HG03432 (cell line): ENCODE measurements at regions not wholly inside any gene's neighbourhood (a gene's known extent, or its start where the extent isn't known, plus 50 kb on each side); places are given as distances from the start of the nearest gene placed in this dataset.

Source experiments
- ATAC-seq: cut with Tn5 transposase; IDR thresholded peaks from one replicate; pipeline ENCODE4 v1.9.1; 2021; ENCODE audit warnings: mild to moderate bottlenecking, moderate library complexity; ENCODE audit not compliant: unreplicated experiment

DNA sequence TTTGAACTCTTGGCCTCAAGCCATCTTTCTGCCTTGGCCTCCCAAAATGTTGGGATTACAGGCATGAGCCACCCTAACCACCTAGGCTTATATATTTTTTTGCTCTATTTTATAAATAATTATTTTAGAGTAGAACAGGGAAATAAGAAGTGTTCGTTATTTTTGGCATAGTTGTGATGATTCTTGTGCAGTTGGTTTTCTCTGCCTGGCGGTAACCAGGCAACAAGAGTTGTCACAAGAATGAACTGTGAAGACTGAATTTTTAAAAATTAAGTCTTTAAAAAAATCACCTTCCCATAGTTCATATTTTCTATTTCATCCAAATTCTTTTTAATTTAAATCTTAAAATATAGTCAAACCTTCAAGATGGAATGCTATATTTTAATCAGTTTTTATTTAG, 310.2 kb downstream of the ARL6IP6 start:
- no peak for ATAC-seq

DNA sequence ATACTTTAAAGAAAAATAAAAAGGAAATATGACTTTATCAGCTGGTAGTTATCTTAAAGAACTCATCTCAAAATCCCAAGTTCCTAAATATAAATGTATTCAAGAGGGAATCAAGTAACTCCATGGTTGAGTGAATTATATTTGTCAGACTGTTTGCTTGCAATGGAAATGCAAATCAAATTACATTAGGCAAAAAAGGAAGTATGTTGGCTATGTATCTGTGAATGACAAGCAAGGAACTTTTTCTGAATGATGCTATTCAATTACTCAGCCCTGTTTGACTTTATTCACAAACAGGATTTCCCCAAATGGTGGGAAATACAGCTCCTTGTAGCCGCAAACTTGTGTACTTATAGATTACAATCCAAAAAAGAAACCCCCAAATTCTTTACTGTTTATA, 309.1 kb downstream of the ARL6IP6 start:
- no peak for ATAC-seq

DNA sequence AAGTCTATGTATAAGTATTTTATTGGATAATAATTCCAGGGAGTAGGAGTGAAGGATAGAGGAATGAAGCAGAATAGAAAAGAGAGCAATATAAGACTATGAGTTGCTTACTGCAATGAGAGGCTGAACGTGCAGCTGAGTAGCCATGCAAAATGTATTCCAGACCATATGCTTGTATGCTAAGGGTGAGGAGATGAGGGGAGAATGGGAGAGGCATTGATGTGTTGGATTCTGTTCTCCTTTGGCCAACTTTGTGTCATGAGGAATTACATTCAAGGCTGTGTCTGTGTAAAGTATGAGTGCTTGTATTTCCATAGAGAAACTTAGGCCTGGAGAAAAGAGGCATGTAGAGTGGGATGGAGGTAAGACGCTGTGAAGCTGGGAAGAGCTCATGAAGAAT, 301.8 kb downstream of the ARL6IP6 start:
- ATAC-seq: no peak

DNA sequence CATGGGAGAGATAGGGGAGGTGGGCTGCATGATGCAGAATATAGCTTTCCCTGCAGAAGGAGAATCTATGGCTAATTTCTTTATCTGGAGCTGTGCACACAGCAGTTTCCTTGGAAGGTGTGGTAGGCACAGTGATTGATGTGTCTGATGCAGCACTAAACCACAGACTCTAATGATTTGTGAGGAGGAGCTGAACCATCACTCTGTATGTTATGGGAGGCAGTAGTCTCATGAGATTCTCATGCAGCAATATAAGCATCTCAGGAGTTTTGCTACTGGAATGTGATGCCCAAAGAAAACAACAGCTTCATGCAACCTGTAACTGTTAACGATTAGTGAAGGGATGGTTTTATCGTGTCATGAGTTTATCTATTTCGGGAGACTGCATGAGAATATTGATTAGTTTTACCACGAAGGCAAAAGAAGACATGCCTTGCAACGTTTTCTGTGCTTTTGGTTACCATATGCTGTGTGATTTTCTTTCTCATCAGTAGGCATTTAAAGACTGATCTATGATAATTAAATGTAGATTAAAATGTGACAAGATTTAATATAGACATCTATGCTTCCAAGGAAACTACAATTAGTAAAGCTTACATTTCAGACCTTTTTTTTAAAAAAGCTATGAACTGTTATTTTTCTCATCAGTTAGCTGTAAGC, 286.8 kb downstream of the ARL6IP6 start:
- ATAC-seq: peak; percentile 72

DNA sequence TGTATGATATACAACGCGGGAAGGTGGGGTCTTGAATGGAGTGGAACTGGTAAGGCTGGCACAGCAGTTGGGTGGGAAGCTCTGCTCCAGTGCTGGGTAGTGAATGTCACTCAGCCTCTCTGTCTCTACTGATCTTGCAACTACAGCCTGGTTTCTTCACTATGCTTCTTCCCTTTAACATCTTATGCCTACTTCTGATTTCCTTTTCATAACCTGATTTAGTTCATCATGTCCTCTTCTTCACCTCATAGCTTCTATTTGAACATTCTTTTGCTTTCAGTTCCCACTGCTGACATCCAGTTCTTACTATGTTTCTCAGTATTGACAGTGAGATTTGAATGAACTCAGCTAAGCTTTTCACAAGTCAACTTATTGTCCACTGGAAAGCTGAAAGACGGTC, 286.2 kb downstream of the ARL6IP6 start:
- ATAC-seq: peak; percentile 88

GRCh38 chr2:152974146-152974545, 255.7 kb downstream of the ARL6IP6 start:
- ATAC-seq: no peak

DNA sequence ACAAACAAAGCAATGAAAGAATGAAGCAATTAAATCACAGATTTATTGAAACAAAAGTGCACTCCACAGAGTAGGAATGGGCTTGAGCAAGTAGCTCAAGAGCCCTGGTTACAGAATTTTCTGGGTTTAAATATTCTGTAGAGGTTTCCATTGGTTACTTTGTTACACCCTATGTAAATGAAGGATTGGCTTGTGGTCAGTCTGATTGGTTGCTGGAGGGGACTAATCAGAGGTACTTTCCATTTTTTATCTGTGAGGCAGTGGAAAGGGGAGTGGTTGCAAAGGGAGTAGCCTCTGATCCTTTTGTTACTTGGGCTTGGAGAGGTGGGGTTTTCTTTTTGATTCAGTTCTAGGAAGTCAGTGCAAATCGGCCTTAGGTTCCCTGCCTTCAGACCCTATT, 253.3 kb downstream of the ARL6IP6 start:
- ATAC-seq: no peak

GRCh38 chr2:152962446-152962845, 244.0 kb downstream of the ARL6IP6 start:
- no peak for ATAC-seq

DNA sequence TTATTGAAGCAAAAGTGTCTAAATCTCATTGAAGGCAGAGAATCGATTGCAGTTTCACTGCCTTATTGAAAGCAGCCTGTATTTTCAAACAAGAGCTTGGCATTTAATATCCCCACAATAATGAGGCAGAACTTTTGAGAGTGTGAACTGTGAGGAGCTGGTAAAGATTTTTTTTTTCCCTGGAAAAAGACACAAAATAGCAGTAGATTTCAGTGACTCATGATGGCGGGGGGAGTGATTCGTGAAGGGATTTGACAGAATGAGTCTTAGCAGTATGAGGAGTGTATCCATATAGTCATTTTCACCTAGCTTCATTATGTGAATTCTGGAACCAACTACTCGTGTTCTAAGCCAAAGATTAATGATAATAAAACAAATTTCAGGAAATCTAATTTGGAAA, 242.9 kb downstream of the ARL6IP6 start:
- no peak for ATAC-seq

GRCh38 chr2:152950126-152950525, 231.7 kb downstream of the ARL6IP6 start:
- no peak for ATAC-seq

- ATAC-seq: no peak
Measured at GRCh38 chr2:152944099-152944498, 225.7 kb downstream of the ARL6IP6 start.

DNA sequence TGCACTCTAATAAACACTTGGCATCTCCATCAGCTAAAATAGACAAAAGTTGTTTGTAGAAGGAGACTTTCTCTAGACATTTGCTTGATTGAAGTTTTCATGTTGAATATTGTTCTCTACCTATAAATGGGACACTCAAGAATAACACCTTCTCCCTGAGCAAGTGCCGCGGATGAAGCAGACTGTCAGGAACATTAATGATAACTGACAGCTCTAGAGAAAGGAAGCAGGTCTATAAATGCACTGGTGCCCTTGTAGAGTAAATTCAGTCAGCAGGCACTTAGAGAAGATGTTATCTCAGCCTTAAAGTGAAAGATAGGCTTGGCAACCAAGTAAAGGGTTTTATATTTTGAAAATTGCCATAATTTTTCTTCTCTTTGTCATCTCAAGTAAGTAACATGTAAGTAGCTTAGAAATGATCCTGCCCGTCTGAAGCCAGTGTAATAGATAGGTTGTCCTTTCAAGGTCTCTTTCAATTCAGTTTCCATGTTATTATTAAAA, 224.6 kb downstream of the ARL6IP6 start:
- ATAC-seq: no peak

GRCh38 chr2:152930501-152930900, 212.1 kb downstream of the ARL6IP6 start:
- ATAC-seq: no peak

DNA sequence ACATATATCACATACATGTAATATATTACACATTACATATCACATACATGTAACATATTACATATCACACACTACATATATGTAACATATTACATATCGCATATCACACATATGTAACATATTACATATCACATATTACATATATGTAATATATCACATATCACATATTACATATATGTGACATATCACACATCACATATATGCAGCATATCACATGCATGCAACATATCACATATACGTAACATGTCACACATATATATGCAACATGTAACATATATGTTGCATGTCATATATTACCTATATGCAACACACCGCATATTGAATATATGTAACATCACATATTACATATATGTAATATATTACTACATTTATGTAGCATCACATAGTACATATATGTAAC, 211.2 kb downstream of the ARL6IP6 start:
- no peak for ATAC-seq

DNA sequence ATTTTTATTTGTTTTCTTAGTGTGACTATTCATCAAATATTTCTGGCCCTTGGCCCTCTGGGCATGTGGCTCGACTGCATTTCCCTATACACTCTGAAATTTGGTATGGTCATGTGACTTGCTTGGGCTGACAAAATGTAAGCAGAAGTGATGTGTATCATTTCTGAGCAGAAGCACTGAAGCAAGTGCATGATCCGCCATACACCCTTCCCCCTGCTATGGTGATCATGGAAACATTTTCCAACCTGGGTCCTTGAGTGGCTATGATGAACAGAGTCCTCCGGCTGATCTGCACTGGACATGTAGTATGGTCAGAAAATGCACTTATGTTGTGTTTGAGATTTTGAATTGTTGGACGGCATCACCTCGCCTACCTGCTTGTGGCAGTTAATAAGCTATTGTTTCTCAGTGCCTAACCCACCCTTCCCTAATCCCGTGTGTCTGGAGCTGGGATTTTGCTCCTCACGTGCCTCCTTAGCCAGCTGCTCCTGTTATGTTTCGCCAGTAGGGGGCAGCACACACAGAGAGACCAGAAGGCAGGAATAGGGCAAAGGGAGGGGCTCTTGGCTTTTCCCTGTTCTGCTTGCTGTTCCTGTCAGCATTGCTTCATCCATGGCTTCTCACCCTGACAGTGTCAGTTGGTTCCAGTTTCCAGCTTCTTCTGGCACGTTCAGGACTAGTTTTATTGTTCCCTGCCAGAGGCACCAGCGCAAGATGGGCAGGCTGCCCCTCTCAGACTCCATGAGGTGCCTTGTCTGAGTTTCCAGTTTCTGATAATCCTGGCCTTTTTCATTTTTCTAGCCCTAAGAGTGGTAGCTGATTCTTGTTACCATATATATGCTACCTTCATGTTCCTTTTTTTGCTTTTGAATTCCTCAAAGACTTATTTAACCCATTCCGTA, 207.4 kb downstream of the ARL6IP6 start:
- ATAC-seq: peak; percentile 90

GRCh38 chr2:152924722-152925121, 206.3 kb downstream of the ARL6IP6 start:
- no peak for ATAC-seq

DNA sequence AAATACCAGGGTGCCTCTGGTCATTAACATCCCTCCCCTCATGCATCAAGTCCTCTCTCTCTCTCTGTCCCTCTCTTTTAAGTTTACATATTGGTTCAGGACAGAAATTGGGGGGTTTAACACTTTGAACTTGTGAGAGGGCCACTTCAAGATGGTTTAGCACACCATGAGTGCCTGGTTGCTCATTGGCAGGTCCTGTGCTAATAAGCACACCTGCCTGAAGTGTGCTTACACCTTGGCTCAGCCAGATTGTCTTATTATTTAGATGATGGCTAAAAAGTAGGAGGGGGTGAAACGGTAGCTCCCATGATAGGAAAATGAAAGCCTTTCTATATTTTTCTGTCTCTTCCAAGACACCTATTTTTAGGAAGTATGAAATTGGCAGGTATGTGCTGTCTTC, 205.8 kb downstream of the ARL6IP6 start:
- no peak for ATAC-seq

DNA sequence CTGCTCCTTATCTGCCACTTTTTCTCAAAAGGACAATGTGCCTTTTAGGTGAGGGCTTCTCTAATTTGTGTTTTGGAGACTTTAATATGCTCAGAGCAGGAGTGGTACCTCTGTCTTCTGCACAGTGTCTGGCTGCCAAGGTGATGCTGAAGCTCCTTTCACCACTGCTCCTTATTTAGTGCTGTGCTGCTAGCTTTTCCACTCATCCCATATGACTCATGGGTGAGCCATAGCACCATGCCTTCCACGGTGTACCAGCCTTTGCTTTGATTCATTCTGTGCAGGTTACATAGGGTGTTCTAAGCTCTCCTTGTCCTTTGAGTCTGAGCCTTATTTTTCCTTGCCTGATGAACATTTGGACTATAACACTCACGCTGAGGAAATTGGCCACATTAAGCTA, 202.4 kb downstream of the ARL6IP6 start:
- no peak for ATAC-seq

DNA sequence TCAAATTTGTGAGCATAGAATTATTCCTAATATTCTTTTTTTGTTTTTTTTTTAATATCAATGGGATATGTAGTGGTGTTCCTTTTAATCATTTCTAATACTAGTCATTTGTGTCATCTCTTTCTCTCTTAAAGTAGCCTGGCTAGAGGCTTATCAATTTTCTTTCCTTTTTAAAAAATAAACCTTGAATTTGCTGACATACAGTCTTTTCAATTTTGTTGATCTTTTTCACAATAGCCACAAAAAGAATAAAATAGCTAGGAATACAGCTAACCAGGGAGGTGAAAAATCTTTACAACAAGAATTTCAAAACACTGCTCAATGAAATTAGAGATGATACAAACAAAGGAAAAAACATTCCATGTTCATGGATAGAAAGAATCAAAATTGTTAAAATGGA, 192.6 kb downstream of the ARL6IP6 start:
- ATAC-seq: no peak

DNA sequence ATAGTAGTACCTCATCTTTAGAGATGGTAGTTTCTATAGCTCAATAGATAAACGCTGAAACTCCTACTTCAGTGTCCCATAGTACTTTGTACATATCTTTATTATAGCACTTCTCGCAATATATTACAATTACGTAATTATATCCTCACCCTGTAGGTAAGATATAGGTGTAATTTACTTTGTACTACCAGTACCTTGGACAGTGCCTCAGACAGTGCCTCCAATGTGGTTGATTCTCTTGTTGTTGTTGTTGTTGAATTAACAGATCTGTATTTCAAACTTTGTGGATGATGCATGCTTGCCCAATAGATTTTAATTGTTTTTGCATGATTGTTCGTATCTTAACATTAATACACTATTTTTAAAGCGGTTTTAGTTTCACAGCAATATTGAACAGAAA, 188.6 kb downstream of the ARL6IP6 start:
- no peak for ATAC-seq

DNA sequence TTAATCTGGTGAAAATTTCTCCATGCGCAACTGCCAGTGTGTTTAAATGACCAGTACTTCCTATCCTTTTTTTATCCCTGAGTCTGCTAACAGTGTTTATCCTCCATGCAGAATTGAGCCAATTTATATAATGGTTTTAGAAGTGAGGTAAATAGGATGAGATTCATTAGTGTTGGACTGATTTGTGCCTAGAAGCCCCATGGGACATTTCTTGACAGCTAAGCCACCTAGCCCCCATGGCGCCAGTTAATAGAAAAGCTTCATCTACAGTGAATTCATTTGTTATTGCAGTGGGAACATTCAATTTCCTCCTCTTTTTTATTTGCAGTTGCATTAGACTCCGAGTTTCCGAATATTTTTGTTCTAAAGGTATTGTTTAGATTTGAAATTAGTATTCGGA, 175.6 kb downstream of the ARL6IP6 start:
- no peak for ATAC-seq

GRCh38 chr2:152890736-152891135, 172.3 kb downstream of the ARL6IP6 start:
- no peak for ATAC-seq
